A673 (cell line): ENCODE measurements at regions not wholly inside any gene's neighbourhood (a gene's known extent, or its start where the extent isn't known, plus 50 kb on each side); places are given as distances from the start of the nearest gene placed in this dataset.

Experiments used
- BruUV-seq: library from RNA; stranded (reverse); fragments of 400-500 nt; replicated peaks from 2 replicates; lab custom pipeline; 2021; lab: Mats Ljungman, UMichigan
- CTCF ChIA-PET: fragments of 300-600 bp; sonication (Branson Sonifier 250); formaldehyde crosslinking; loops from one replicate; lab custom pipeline; 2022; ENCODE audit warnings: antibody characterized with exemption; lab: Charles Lee
- POLR2A ChIA-PET: fragments of 300-600 bp; sonication (Branson Sonifier 250); formaldehyde crosslinking; loops from one replicate; lab custom pipeline; 2022; ENCODE audit warnings: antibody characterized with exemption; ENCODE audit not compliant: low non-redundant PET; lab: Charles Lee
- DNase-seq: peaks from one replicate; pipeline ENCODE4 v3.0.0-alpha.2; 2015; ENCODE audit warnings: low spot score
- H3K27ac ChIP-seq: fragments of 200-600 bp; sonication (generic); 2 replicates; pipeline ENCODE4 v1.5.1; 2016; ENCODE audit warnings: mixed run types, low read depth, mild to moderate bottlenecking, mixed read lengths, antibody characterized with exemption, low read length; ENCODE audit not compliant: poor library complexity, severe bottlenecking
- H3K27me3 ChIP-seq: fragments of 200-600 bp; sonication (generic); replicated peaks from 2 replicates; pipeline ENCODE4 v1.6.1; 2017; ENCODE audit warnings: mixed run types, low read depth, mild to moderate bottlenecking, mixed read lengths, antibody characterized with exemption, low read length; ENCODE audit not compliant: insufficient read depth, poor library complexity
- H3K36me3 ChIP-seq: fragments of 200-600 bp; sonication (generic); 2 replicates; pipeline ENCODE4 v1.6.1; 2016; ENCODE audit warnings: mixed run types, mild to moderate bottlenecking, mixed read lengths, antibody characterized with exemption, low read length; ENCODE audit not compliant: insufficient read depth, poor library complexity, severe bottlenecking
- H3K4me1 ChIP-seq: fragments of 200-600 bp; sonication (generic); 2 replicates; pipeline ENCODE4 v1.6.1; 2017; ENCODE audit warnings: mixed run types, mild to moderate bottlenecking, mixed read lengths, antibody characterized with exemption, low read length; ENCODE audit not compliant: insufficient read depth, poor library complexity, severe bottlenecking
- H3K4me3 ChIP-seq: fragments of 200-600 bp; sonication (generic); 2 replicates; pipeline ENCODE4 v1.5.1; 2016; ENCODE audit warnings: low read depth, mixed run types, mild to moderate bottlenecking, mixed read lengths, low read length; ENCODE audit not compliant: poor library complexity, severe bottlenecking
- H3K9me3 ChIP-seq: fragments of 200-600 bp; sonication (generic); 2 replicates; pipeline ENCODE4 v1.6.1; 2016; ENCODE audit warnings: mixed run types, low read depth, mild to moderate bottlenecking, mixed read lengths, antibody characterized with exemption, low read length; ENCODE audit not compliant: poor library complexity, severe bottlenecking
- CTCF ChIP-seq: fragments of 300-800, 200-600 bp; sonication (generic); conservative IDR thresholded peaks from 2 replicates; pipeline ENCODE4 v1.5.1; 2017; ENCODE audit warnings: low read depth, mild to moderate bottlenecking, antibody characterized with exemption, low read length, moderate library complexity, mixed read lengths
- EZH2 ChIP-seq: fragments of 200-600 bp; sonication (generic); IDR thresholded peaks from 2 replicates; pipeline ENCODE4 v1.6.1; 2017; ENCODE audit warnings: borderline replicate concordance, low read depth, mild to moderate bottlenecking, mixed read lengths, antibody characterized with exemption, low read length; ENCODE audit not compliant: poor library complexity, severe bottlenecking
- intact Hi-C: fragments of 100-400 bp; cut with micrococcal nuclease; formaldehyde crosslinking; loops from one replicate; pipeline ENCODE4 v1.10.0; 2022; ENCODE audit not compliant: unreplicated experiment

GRCh38 chr5:92780057-92780456, 801.0 kb downstream of the NR2F1-AS1 start:
- intact Hi-C loops = no loop called here
- ChIA-PET POLR2A (no interaction called here), CTCF (no interaction called here)
- DNase-seq = no peak
- Histone ChIP-seq H3K4me3 (no peak overlapping the region), H3K36me3 (no peaks in the 10 kb centered on the region), H3K27me3 (no peaks in the 10 kb centered on the region), H3K9me3 (no peaks in the 10 kb centered on the region), H3K4me1 (no peaks in the 10 kb centered on the region), H3K27ac (no peak overlapping the region)
- no TSS peak for BruUV-seq
- TF ChIP-seq EZH2 (no peak), CTCF (no peak)

- Histone ChIP-seq H3K36me3 (no peaks in the 10 kb centered on the region), H3K9me3 (no peaks in the 10 kb centered on the region), H3K27me3 (no peaks in the 10 kb centered on the region), H3K4me1 (no peaks in the 10 kb centered on the region), H3K4me3 (no peak overlapping the region), H3K27ac (no peak overlapping the region)
- BruUV-seq = no TSS peak
- no peak for TF ChIP-seq CTCF
- no peak for TF ChIP-seq EZH2
- ChIA-PET POLR2A (no interaction called here), CTCF (no interaction called here)
- intact Hi-C loops = no loop called here
- DNase-seq = no peak
Observed at GRCh38 chr5:92779536-92779935, 801.5 kb downstream of the NR2F1-AS1 start.

- Histone ChIP-seq H3K27me3 (no peaks in the 10 kb centered on the region), H3K27ac (no peak overlapping the region), H3K9me3 (no peaks in the 10 kb centered on the region), H3K4me3 (no peak overlapping the region), H3K36me3 (no peaks in the 10 kb centered on the region), H3K4me1 (no peaks in the 10 kb centered on the region)
- no peak for TF ChIP-seq CTCF
- no peak for TF ChIP-seq EZH2
- intact Hi-C loops = no loop called here
- BruUV-seq = no TSS peak
- DNase-seq = no peak
- CTCF ChIA-PET = no interaction called here
- POLR2A ChIA-PET = no interaction called here
Observed at GRCh38 chr5:92778261-92778660, 802.8 kb downstream of the NR2F1-AS1 start.
